ENCODE measurements at regions not wholly inside any gene's neighbourhood (a gene's known extent, or its start where the extent isn't known, plus 50 kb on each side); places are given as distances from the start of the nearest gene placed in this dataset.

DNA sequence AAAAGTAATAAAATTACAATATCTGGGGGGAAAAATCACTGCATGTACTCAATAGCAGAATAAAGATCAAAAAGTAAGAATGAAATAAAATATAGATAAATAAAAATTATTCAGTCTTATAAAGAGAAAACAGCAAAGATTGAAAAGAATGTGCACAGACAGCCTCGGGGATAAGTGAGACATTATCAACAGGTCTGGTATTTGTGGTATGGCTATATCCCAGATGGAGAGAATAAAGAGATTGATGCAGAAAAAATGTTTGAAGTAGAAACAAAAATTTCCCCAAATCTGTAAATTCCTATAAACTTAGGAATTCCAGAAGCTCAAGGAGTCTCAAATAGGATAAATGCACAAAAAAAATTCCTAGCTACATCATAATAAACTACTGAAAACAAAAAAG lies 74.5 kb upstream of the LUZP2 start:
- DNase-seq (no peak), ATAC-seq (no peak)
- Mint-ChIP-seq H3K4me1 (no peaks in the 10 kb centered on the region), H3K27me3 (no peaks in the 10 kb centered on the region), H3K9me3 (peaks cover 4% of the 10 kb centered on the region), H3K4me3 (no peak overlapping the region), H3K36me3 (ENCODE audit: low read depth) (no peaks in the 10 kb centered on the region), H3K27ac (no peak overlapping the region)

DNA sequence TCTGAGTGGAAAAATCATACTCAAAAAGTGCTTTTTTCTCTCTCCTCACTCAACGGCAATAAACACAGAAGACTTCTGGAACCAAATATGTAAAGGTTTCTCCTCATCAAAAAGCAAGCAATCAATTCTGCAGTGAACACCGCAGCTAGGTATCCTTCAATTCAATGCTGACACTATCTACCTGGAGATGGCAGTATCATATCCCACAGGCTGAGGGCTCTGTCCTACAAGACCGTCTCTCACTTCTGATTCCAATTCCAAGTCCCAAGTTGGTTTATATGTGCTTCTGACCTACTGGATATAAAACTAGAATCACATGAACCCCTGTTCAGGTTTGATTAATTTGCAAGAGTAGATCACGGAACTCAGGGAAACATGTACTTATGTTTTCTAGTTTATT lies 59.7 kb upstream of the LUZP2 start:
- no peak overlapping the region for H3K27ac Mint-ChIP-seq

More for the DNA sequence above, 59.7 kb upstream of the LUZP2 start:
- Mint-ChIP-seq H3K36me3 (ENCODE audit: low read depth) (no peaks in the 10 kb centered on the region), H3K4me1 (no peaks in the 10 kb centered on the region), H3K9me3 (no peaks in the 10 kb centered on the region), H3K4me3 (no peak overlapping the region), H3K27me3 (no peaks in the 10 kb centered on the region)
- DNase-seq: no peak
- ATAC-seq: no peak
